ENCODE measurements at regions not wholly inside any gene's neighbourhood (a gene's known extent, or its start where the extent isn't known, plus 50 kb on each side); places are given as distances from the start of the nearest gene placed in this dataset.

GRCh38 chrX:35670889-35671288, 127.3 kb upstream of the MAGEB16 start:
- no peak for TF ChIP-seq CTCF (IDR thresholded peaks at IDR 0.05; ENCODE audit: insufficient read depth, low read length)
- no peak overlapping the region for H3K4me3 ChIP-seq (ENCODE audit: low read depth, low read length)
- no peak for DNase-seq (ENCODE audit: low read depth)

GRCh38 chrX:35675151-35675550, 123.0 kb upstream of the MAGEB16 start:
- TF ChIP-seq CTCF (IDR thresholded peaks at IDR 0.05; ENCODE audit: insufficient read depth, low read length) = no peak
- DNase-seq (ENCODE audit: low read depth) = no peak
- H3K4me3 ChIP-seq (ENCODE audit: low read depth, low read length) = no peak overlapping the region

- H3K4me3 ChIP-seq (ENCODE audit: low read depth, low read length) = no peak overlapping the region
- no peak for DNase-seq (ENCODE audit: low read depth)
These were observed 117.2 kb upstream of the MAGEB16 start for GRCh38 chrX:35680940-35681346.

GRCh38 chrX:35682476-35682875, 115.7 kb upstream of the MAGEB16 start:
- TF ChIP-seq CTCF (IDR thresholded peaks at IDR 0.05; ENCODE audit: insufficient read depth, low read length) = no peak
- H3K4me3 ChIP-seq (ENCODE audit: low read depth, low read length) = no peak overlapping the region
- no peak for DNase-seq (ENCODE audit: low read depth)

More at GRCh38 chrX:35680940-35681346, 117.2 kb upstream of the MAGEB16 start:
- TF ChIP-seq CTCF (IDR thresholded peaks at IDR 0.05; ENCODE audit: insufficient read depth, low read length) = no peak

- TF ChIP-seq CTCF (IDR thresholded peaks at IDR 0.05; ENCODE audit: insufficient read depth, low read length) = no peak
- DNase-seq (ENCODE audit: low read depth) = no peak
- H3K4me3 ChIP-seq (ENCODE audit: low read depth, low read length) = no peak overlapping the region
These were observed 101.3 kb upstream of the MAGEB16 start for GRCh38 chrX:35696760-35697234.

GRCh38 chrX:35699642-35700041, 98.5 kb upstream of the MAGEB16 start:
- no peak for DNase-seq (ENCODE audit: low read depth)
- TF ChIP-seq CTCF (IDR thresholded peaks at IDR 0.05; ENCODE audit: insufficient read depth, low read length) = no peak
- no peak overlapping the region for H3K4me3 ChIP-seq (ENCODE audit: low read depth, low read length)

GRCh38 chrX:35700121-35700520, 98.0 kb upstream of the MAGEB16 start:
- no peak for DNase-seq (ENCODE audit: low read depth)
- TF ChIP-seq CTCF (IDR thresholded peaks at IDR 0.05; ENCODE audit: insufficient read depth, low read length) = no peak
- H3K4me3 ChIP-seq (ENCODE audit: low read depth, low read length) = no peak overlapping the region

Measured in fibroblast of the aortic adventitia (primary cell).